ENCODE measurements at regions not wholly inside any gene's neighbourhood (a gene's known extent, or its start where the extent isn't known, plus 50 kb on each side); places are given as distances from the start of the nearest gene placed in this dataset.

- TF ChIP-seq POLR2A (IDR thresholded peaks at IDR 0.05; ENCODE audit: low read depth, low read length) (no peak), TAF1 (IDR thresholded peaks at IDR 0.05; ENCODE audit: low read depth, low read length) (no peak), SPI1 (IDR thresholded peaks at IDR 0.05; ENCODE audit: low read depth, low read length) (no peak)
Observed at GRCh38 chr14:38517426-38517825, 261.5 kb upstream of the CLEC14A start.

All from GM12891 (cell line).